Activated T-cell treated with anti-CD3 and anti-CD28 coated beads for 48 hours (primary cell): ENCODE measurements at regions not wholly inside any gene's neighbourhood (a gene's known extent, or its start where the extent isn't known, plus 50 kb on each side); places are given as distances from the start of the nearest gene placed in this dataset.
"Not testable (repeated sequence)": the region's sequence is repeated elsewhere in the genome, so short reads cannot be mapped to it uniquely, and the experiment has no call there.

Source experiments
- DNase-seq: peaks from one replicate; pipeline ENCODE4 v3.0.0-alpha.2; 2020; ENCODE audit warnings: low read depth

- DNase-seq, result no peak
Observed at GRCh38 chr1:101483982-101484688, 247.3 kb downstream of the S1PR1 start.

- DNase-seq, result no peak
Observed at GRCh38 chr1:101484689-101485338, 248.0 kb downstream of the S1PR1 start.

- no peak for DNase-seq
Observed at GRCh38 chr1:101485712-101486111, 248.9 kb downstream of the S1PR1 start.

GRCh38 chr1:101492144-101492543 is 255.3 kb downstream of the S1PR1 start:
- not testable (repeated sequence) for DNase-seq

GRCh38 chr1:101493920-101494319 is 257.1 kb downstream of the S1PR1 start:
- DNase-seq, result not testable (repeated sequence)

GRCh38 chr1:101496109-101496508 is 259.3 kb downstream of the S1PR1 start:
- DNase-seq, result peak; percentile 7

GRCh38 chr1:101497881-101498559 is 261.2 kb downstream of the S1PR1 start:
- DNase-seq, result no peak

GRCh38 chr1:101504106-101504505 is 267.3 kb downstream of the S1PR1 start:
- DNase-seq, result not testable (repeated sequence)

GRCh38 chr1:101505240-101505639 is 268.4 kb downstream of the S1PR1 start:
- not testable (repeated sequence) for DNase-seq

- no peak for DNase-seq
Observed at GRCh38 chr1:101506541-101507164, 269.8 kb downstream of the S1PR1 start.

GRCh38 chr1:101507547-101507971 is 270.7 kb downstream of the S1PR1 start:
- no peak for DNase-seq

- no peak for DNase-seq
Observed at GRCh38 chr1:101508913-101509312, 272.1 kb downstream of the S1PR1 start.

GRCh38 chr1:101509370-101509769 is 272.6 kb downstream of the S1PR1 start:
- no peak for DNase-seq

GRCh38 chr1:101511202-101511891 is 274.5 kb downstream of the S1PR1 start:
- DNase-seq, result no peak

- DNase-seq, result no peak
Observed at GRCh38 chr1:101520302-101520701, 283.5 kb downstream of the S1PR1 start.

GRCh38 chr1:101522486-101522885 is 285.7 kb downstream of the S1PR1 start:
- DNase-seq, result no peak

- DNase-seq, result no peak
Observed at GRCh38 chr1:101526813-101527212, 290.0 kb downstream of the S1PR1 start.

GRCh38 chr1:101532377-101532776 is 295.6 kb downstream of the S1PR1 start:
- no peak for DNase-seq

GRCh38 chr1:101540161-101540560 is 303.3 kb downstream of the S1PR1 start:
- no peak for DNase-seq

GRCh38 chr1:101546885-101547284 is 310.1 kb downstream of the S1PR1 start:
- DNase-seq, result no peak

- DNase-seq, result no peak
Observed at GRCh38 chr1:101547357-101547756, 310.5 kb downstream of the S1PR1 start.

GRCh38 chr1:101548376-101548775 is 311.6 kb downstream of the S1PR1 start:
- no peak for DNase-seq
